Keratinocyte (primary cell): ENCODE measurements at regions not wholly inside any gene's neighbourhood (a gene's known extent, or its start where the extent isn't known, plus 50 kb on each side); places are given as distances from the start of the nearest gene placed in this dataset.

ENCODE experiments used
- DNase-seq: peaks from one replicate; pipeline ENCODE4 v3.0.0-alpha.2; 2011; ENCODE audit warnings: low read depth, missing footprints, low spot score
- FAIRE-seq: peaks from 2 replicates; lab custom pipeline; 2011; peaks lifted over from hg19 to GRCh38; lab: Jason Lieb, UNC
- H2AFZ ChIP-seq: 2 replicates; pipeline ENCODE4 v1.6.0; 2012; ENCODE audit warnings: low read length, control low read depth, inconsistent platforms; ENCODE audit not compliant: control insufficient read depth
- H3K27ac ChIP-seq: 2 replicates; pipeline ENCODE4 v1.5.1; 2011; ENCODE audit warnings: low read length; ENCODE audit not compliant: control insufficient read depth, insufficient read depth
- H3K27me3 ChIP-seq: 3 replicates; pipeline ENCODE4 v1.6.0; 2011; ENCODE audit warnings: low read length; ENCODE audit not compliant: control insufficient read depth, insufficient read depth; ENCODE audit errors: extremely low read depth
- H3K36me3 ChIP-seq, 2 experiments: 2 replicates in 1 of 2; 3 replicates in 1 of 2; pipeline ENCODE4 v1.5.1; 2011; ENCODE audit warnings: low read length in 2 of 2, mild to moderate bottlenecking in 1 of 2; ENCODE audit not compliant: control insufficient read depth in 2 of 2, insufficient read depth in 2 of 2; ENCODE audit errors: extremely low read depth in 1 of 2
- H3K4me1 ChIP-seq: 3 replicates; pipeline ENCODE4 v1.5.1; 2011; ENCODE audit warnings: low read length; ENCODE audit not compliant: control insufficient read depth, insufficient read depth; ENCODE audit errors: extremely low read depth
- H3K4me2 ChIP-seq: 3 replicates; pipeline ENCODE4 v1.6.0; 2011; ENCODE audit warnings: low read depth, low read length; ENCODE audit not compliant: control insufficient read depth, insufficient read depth; ENCODE audit errors: extremely low read depth
- H3K4me3 ChIP-seq, 3 experiments: fragments of 200-600 bp in 1 of 3; sonication (generic) in 1 of 3; 2 replicates in 2 of 3; 3 replicates in 1 of 3; pipeline ENCODE4 v1.5.1; 2011 to 2016; ENCODE audit warnings: low read length in 3 of 3, mild to moderate bottlenecking in 3 of 3, control low read depth in 2 of 3, inconsistent platforms in 1 of 3, low read depth in 1 of 3, mixed read lengths in 1 of 3, mixed run types in 1 of 3, moderate library complexity in 1 of 3; ENCODE audit not compliant: control insufficient read depth in 2 of 3, insufficient read depth in 2 of 3; ENCODE audit errors: extremely low read depth in 1 of 3
- H3K79me2 ChIP-seq: 2 replicates; pipeline ENCODE4 v1.6.0; 2012; ENCODE audit warnings: low read length; ENCODE audit not compliant: control insufficient read depth, insufficient read depth
- H3K9ac ChIP-seq: 3 replicates; pipeline ENCODE4 v1.6.0; 2011; ENCODE audit warnings: low read length; ENCODE audit not compliant: control insufficient read depth, insufficient read depth; ENCODE audit errors: extremely low read depth
- H3K9me1 ChIP-seq: 3 replicates; pipeline ENCODE4 v1.6.0; 2011; ENCODE audit warnings: low read length; ENCODE audit not compliant: control insufficient read depth, insufficient read depth; ENCODE audit errors: extremely low read depth
- H3K9me3 ChIP-seq: 2 replicates; pipeline ENCODE4 v1.5.1; 2012; ENCODE audit warnings: low read depth, low read length; ENCODE audit not compliant: control insufficient read depth
- H4K20me1 ChIP-seq: 3 replicates; pipeline ENCODE4 v1.6.0; 2011; ENCODE audit warnings: low read length; ENCODE audit not compliant: control insufficient read depth, insufficient read depth; ENCODE audit errors: extremely low read depth
- CTCF ChIP-seq, 3 experiments: IDR thresholded peaks in 1 of 3; conservative IDR thresholded peaks in 1 of 3; optimal IDR thresholded peaks in 1 of 3; 2 replicates in 2 of 3; 3 replicates in 1 of 3; pipeline versions ENCODE3 to v1.5.1; 2011; ENCODE audit warnings: low read length in 3 of 3, mild to moderate bottlenecking in 3 of 3, moderate library complexity in 2 of 3, control low read depth in 1 of 3, inconsistent platforms in 1 of 3; ENCODE audit not compliant: insufficient read depth in 2 of 3; ENCODE audit errors: extremely low read depth in 1 of 3
- EZH2 ChIP-seq: IDR thresholded peaks from one replicate; pipeline ENCODE4 v1.6.1; 2012; ENCODE audit warnings: inconsistent platforms, mild to moderate bottlenecking, low read length, moderate library complexity
- dilution Hi-C: fragments of 300-500 bp; cut with MboI; formaldehyde crosslinking; loops from one replicate; pipeline ENCODE4 v1.7.0; 2020; ENCODE audit warnings: low sequenced_read_pairs; ENCODE audit not compliant: extremely low pct_ligation_motif_present

DNA sequence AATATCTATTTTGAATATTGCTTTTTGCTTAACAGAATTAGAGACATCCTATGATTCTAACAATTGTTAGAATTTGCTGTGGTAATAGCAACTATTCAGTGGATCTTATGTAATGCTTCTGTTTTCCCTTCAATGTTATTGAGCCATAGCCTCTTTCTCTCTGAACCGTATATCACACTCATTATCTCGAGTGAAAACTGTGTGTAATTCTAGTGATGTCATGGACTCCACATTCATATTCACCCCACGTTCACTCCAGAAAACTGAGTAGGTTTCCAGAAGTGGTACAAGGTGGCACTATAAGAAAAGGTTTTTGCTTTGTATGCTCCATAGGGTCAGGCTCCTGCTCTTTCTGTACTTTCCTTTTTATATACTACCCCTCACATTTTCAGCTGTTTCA, 534.3 kb upstream of the PABPC4L start:
- Histone ChIP-seq H3K27ac (no peak overlapping the region), H3K36me3 (no peaks in the 10 kb centered on the region), H3K79me2 (no peaks in the 10 kb centered on the region), H4K20me1 (no peaks in the 10 kb centered on the region), H3K9me1 (no peaks in the 10 kb centered on the region), H3K4me1 (no peaks in the 10 kb centered on the region), H3K4me2 (no peak overlapping the region), H3K4me3 (no peak overlapping the region), H2AFZ (no peak overlapping the region), H3K9me3 (no peaks in the 10 kb centered on the region), H3K27me3 (no peaks in the 10 kb centered on the region), H3K9ac (no peak overlapping the region)
- TF ChIP-seq EZH2 (no peak), CTCF (optimal IDR thresholded peaks at IDR 0.05 in 1 of 3, IDR thresholded peaks at IDR 0.05 in 1 of 3, conservative IDR thresholded peaks at IDR 0.05 in 1 of 3; ENCODE audit: extremely low read depth in 1 of 3, insufficient read depth in 2 of 3, low read length in 3 of 3) (no peak)
- FAIRE-seq (no peak), DNase-seq (no peak)
- dilution Hi-C loops = no loop called here

GRCh38 chr4:134727696-134728095, 526.1 kb upstream of the PABPC4L start:
- H3K9me3 ChIP-seq = no peaks in the 10 kb centered on the region
- FAIRE-seq = no peak
- H2AFZ ChIP-seq = no peak overlapping the region
- no peaks in the 10 kb centered on the region for H3K9me1 ChIP-seq
- no peaks in the 10 kb centered on the region for H3K36me3 ChIP-seq
- H3K4me2 ChIP-seq = no peak overlapping the region
- H3K4me3 ChIP-seq = no peak overlapping the region
- DNase-seq = no peak
- H4K20me1 ChIP-seq = no peaks in the 10 kb centered on the region
- H3K27me3 ChIP-seq = no peaks in the 10 kb centered on the region
- H3K9ac ChIP-seq = no peak overlapping the region
- TF ChIP-seq EZH2 (no peak), CTCF (optimal IDR thresholded peaks at IDR 0.05 in 1 of 3, IDR thresholded peaks at IDR 0.05 in 1 of 3, conservative IDR thresholded peaks at IDR 0.05 in 1 of 3; ENCODE audit: extremely low read depth in 1 of 3, insufficient read depth in 2 of 3, low read length in 3 of 3) (no peak)
- dilution Hi-C loops = no loop called here
- no peak overlapping the region for H3K27ac ChIP-seq
- H3K79me2 ChIP-seq = no peaks in the 10 kb centered on the region
- no peaks in the 10 kb centered on the region for H3K4me1 ChIP-seq
